Bone marrow (tissue), 2 donors: ENCODE measurements at regions not wholly inside any gene's neighbourhood (a gene's known extent, or its start where the extent isn't known, plus 50 kb on each side); places are given as distances from the start of the nearest gene placed in this dataset.
A peak's percentile ranks its signal among the peaks of the same experiment; 100 is the strongest.
"Not testable (repeated sequence)": the region's sequence is repeated elsewhere in the genome, so short reads cannot be mapped to it uniquely, and the experiment has no call there.

Experiments
- DNase-seq, 2 donors: peaks; one replicate each; lab custom pipeline; 2025; lab: John Stamatoyannopoulos, UW

GRCh38 chr20:19834783-19835182, 76.7 kb downstream of the RIN2 start:
- DNase-seq = no peak

- no peak for DNase-seq
These were observed 77.6 kb downstream of the RIN2 start for GRCh38 chr20:19835533-19836222.

- DNase-seq = no peak
These were observed 80.4 kb downstream of the RIN2 start for GRCh38 chr20:19838468-19838867.

GRCh38 chr20:19839053-19839452, 81.0 kb downstream of the RIN2 start:
- DNase-seq = no peak

- no peak for DNase-seq
These were observed 82.2 kb downstream of the RIN2 start for GRCh38 chr20:19840111-19840710.

GRCh38 chr20:19841740-19842139, 83.7 kb downstream of the RIN2 start:
- no peak for DNase-seq

GRCh38 chr20:19844850-19845249, 86.8 kb downstream of the RIN2 start:
- DNase-seq = not testable (repeated sequence)

- no peak for DNase-seq
These were observed 89.3 kb downstream of the RIN2 start for GRCh38 chr20:19847383-19847782.

GRCh38 chr20:19849341-19850197, 91.5 kb downstream of the RIN2 start:
- no peak for DNase-seq

- DNase-seq = no peak
These were observed 92.1 kb downstream of the RIN2 start for GRCh38 chr20:19850198-19850533.

GRCh38 chr20:19851861-19852260, 93.8 kb downstream of the RIN2 start:
- no peak for DNase-seq

GRCh38 chr20:19855416-19855815, 97.4 kb downstream of the RIN2 start:
- DNase-seq = no peak

GRCh38 chr20:19858466-19859371, 100.7 kb downstream of the RIN2 start:
- DNase-seq = peak in 1 of 2 donors; percentile 3

- no peak for DNase-seq
These were observed 101.4 kb downstream of the RIN2 start for GRCh38 chr20:19859444-19859843.

- DNase-seq = no peak
These were observed 102.7 kb downstream of the RIN2 start for GRCh38 chr20:19860737-19861136.

- no peak for DNase-seq
These were observed 103.2 kb downstream of the RIN2 start for GRCh38 chr20:19861147-19861759.

- DNase-seq = no peak
These were observed 106.1 kb downstream of the RIN2 start for GRCh38 chr20:19864130-19864529.

GRCh38 chr20:19866070-19866469, 108.0 kb downstream of the RIN2 start:
- DNase-seq = no peak

- no peak for DNase-seq
These were observed 109.0 kb downstream of the RIN2 start for GRCh38 chr20:19867074-19867473.

GRCh38 chr20:19867940-19868371, 109.9 kb downstream of the RIN2 start:
- peak in 1 of 2 donors; percentile 59 for DNase-seq

GRCh38 chr20:19868441-19868840, 110.4 kb downstream of the RIN2 start:
- DNase-seq = no peak

GRCh38 chr20:19872001-19872400, 113.9 kb downstream of the RIN2 start:
- no peak for DNase-seq
